H1 (cell line): ENCODE measurements at regions not wholly inside any gene's neighbourhood (a gene's known extent, or its start where the extent isn't known, plus 50 kb on each side); places are given as distances from the start of the nearest gene placed in this dataset.

Experiments
- CTCF ChIA-PET: fragments of 300-600 bp; sonication (Branson Sonifier 250); formaldehyde crosslinking; loops from one replicate; lab custom pipeline; 2021; ENCODE audit not compliant: partially characterized antibody; lab: Charles Lee
- POLR2A ChIA-PET: fragments of 300-600 bp; sonication (Branson Sonifier 250); formaldehyde crosslinking; loops from one replicate; lab custom pipeline; 2021; ENCODE audit warnings: inconsistent platforms; ENCODE audit not compliant: partially characterized antibody; lab: Charles Lee
- DNase-seq, 2 experiments: peaks; one replicate each; pipeline versions ENCODE4 v3.0.0 to v3.0.0-alpha.2; 2010 to 2022; ENCODE audit warnings: low spot score in 2 of 2, low read depth in 1 of 2, mixed read lengths in 1 of 2
- FAIRE-seq: peaks from 2 replicates; lab custom pipeline; 2011; peaks lifted over from hg19 to GRCh38; lab: Jason Lieb, UNC
- H2AFZ ChIP-seq: 2 replicates; pipeline ENCODE4 v1.8.1; 2012; ENCODE audit warnings: low read length, inconsistent platforms
- H2AK5ac ChIP-seq: 2 replicates; pipeline ENCODE4 v1.6.1; 2013; ENCODE audit warnings: low read depth, low read length
- H2BK120ac ChIP-seq: replicated peaks from 2 replicates; pipeline ENCODE3; 2013; ENCODE audit warnings: low read depth, low read length, inconsistent platforms
- H2BK12ac ChIP-seq: 2 replicates; pipeline ENCODE4 v1.6.1; 2013; ENCODE audit warnings: low read depth, low read length
- H2BK15ac ChIP-seq: 2 replicates; pipeline ENCODE4 v1.6.1; 2013; ENCODE audit warnings: low read length
- H2BK20ac ChIP-seq: 2 replicates; pipeline ENCODE4 v1.6.1; 2013; ENCODE audit warnings: low read length
- H2BK5ac ChIP-seq: 2 replicates; pipeline ENCODE4 v1.6.1; 2013; ENCODE audit warnings: low read depth, low read length
- H3K14ac ChIP-seq: 2 replicates; pipeline ENCODE4 v1.6.1; 2013; ENCODE audit warnings: inconsistent platforms; ENCODE audit not compliant: insufficient read length
- H3K18ac ChIP-seq: 2 replicates; pipeline ENCODE4 v1.6.1; 2013; ENCODE audit warnings: low read length; ENCODE audit errors: extremely low read depth
- H3K23ac ChIP-seq: 2 replicates; pipeline ENCODE4 v1.6.1; 2013; ENCODE audit warnings: inconsistent platforms; ENCODE audit not compliant: insufficient read length
- H3K23me2 ChIP-seq: 2 replicates; pipeline ENCODE4 v1.6.1; 2013; ENCODE audit warnings: low read depth, low read length
- H3K27ac ChIP-seq: 2 replicates; pipeline ENCODE4 v1.6.1; 2011; ENCODE audit warnings: low read depth, low read length, inconsistent platforms
- H3K27me3 ChIP-seq, 4 experiments: replicated peaks in 1 of 4; 1 replicate in 1 of 4; 2 replicates in 3 of 4; pipeline versions ENCODE4 v1.6.1 to v1.8.1; 2011 to 2013; ENCODE audit warnings: low read length in 3 of 4, mild to moderate bottlenecking in 3 of 4, inconsistent platforms in 2 of 4, mixed read lengths in 2 of 4, moderate library complexity in 1 of 4; ENCODE audit not compliant: control insufficient read depth in 3 of 4, insufficient read depth in 3 of 4; ENCODE audit errors: extremely low read depth in 1 of 4
- H3K36me3 ChIP-seq, 4 experiments: 2 replicates each; pipeline versions ENCODE4 v1.6.1 to v1.8.1; 2011 to 2013; ENCODE audit warnings: mild to moderate bottlenecking in 4 of 4, low read length in 3 of 4, moderate library complexity in 2 of 4, control low read depth in 1 of 4, inconsistent platforms in 1 of 4; ENCODE audit not compliant: insufficient read depth in 4 of 4, control insufficient read depth in 2 of 4
- H3K4ac ChIP-seq: replicated peaks from 2 replicates; pipeline ENCODE3; 2013; ENCODE audit warnings: low read length, low read depth, mixed read lengths, inconsistent platforms; ENCODE audit not compliant: insufficient read length
- H3K4me1 ChIP-seq, 4 experiments: replicated peaks in 1 of 4; 1 replicate in 1 of 4; 2 replicates in 3 of 4; pipeline versions ENCODE4 v1.6.1 to v1.8.1; 2011 to 2013; ENCODE audit warnings: low read length in 3 of 4, inconsistent platforms in 2 of 4, mixed read lengths in 1 of 4; ENCODE audit not compliant: insufficient read depth in 4 of 4, control insufficient read depth in 3 of 4
- H3K4me2 ChIP-seq, 2 experiments: 2 replicates each; pipeline versions ENCODE4 v1.6.1 to v1.8.1; 2011 to 2013; ENCODE audit warnings: low read depth in 2 of 2, low read length in 2 of 2, control low read depth in 1 of 2, inconsistent platforms in 1 of 2, mild to moderate bottlenecking in 1 of 2; ENCODE audit not compliant: insufficient read depth in 1 of 2
- H3K4me3 ChIP-seq, 4 experiments: fragments of 200-600, 300-600 bp in 1 of 4; sonication (generic), shearing (Covaris generic), sonication (Bioruptor Twin) in 1 of 4; 2 replicates each; pipeline versions ENCODE4 v1.5.1 to v1.8.1; 2011 to 2016; ENCODE audit warnings: low read length in 4 of 4, low read depth in 3 of 4, control low read depth in 2 of 4, inconsistent platforms in 2 of 4, mild to moderate bottlenecking in 2 of 4, mixed read lengths in 1 of 4, moderate library complexity in 1 of 4; ENCODE audit not compliant: insufficient read depth in 2 of 4; ENCODE audit errors: extremely low read depth in 1 of 4
- H3K56ac ChIP-seq: replicated peaks from 2 replicates; pipeline ENCODE3; 2013; ENCODE audit warnings: low read depth, mild to moderate bottlenecking, mixed read lengths, low read length, inconsistent platforms; ENCODE audit not compliant: insufficient read length
- H3K79me1 ChIP-seq: 2 replicates; pipeline ENCODE4 v1.6.1; 2013; ENCODE audit warnings: low read depth, low read length, control low read depth
- H3K79me2 ChIP-seq, 2 experiments: 2 replicates each; pipeline versions ENCODE4 v1.6.1 to v1.8.1; 2012 to 2013; ENCODE audit warnings: low read length in 2 of 2, mild to moderate bottlenecking in 2 of 2, inconsistent platforms in 1 of 2; ENCODE audit not compliant: insufficient read depth in 2 of 2, control insufficient read depth in 1 of 2
- H3K9ac ChIP-seq, 4 experiments: replicated peaks in 1 of 4; 1 replicate in 1 of 4; 2 replicates in 3 of 4; pipeline versions ENCODE4 v1.6.1 to v1.8.1; 2011 to 2013; ENCODE audit warnings: low read depth in 3 of 4, low read length in 3 of 4, control low read depth in 2 of 4, mild to moderate bottlenecking in 2 of 4, moderate library complexity in 2 of 4, inconsistent platforms in 1 of 4; ENCODE audit errors: extremely low read depth in 1 of 4
- H3K9me3 ChIP-seq, 2 experiments: 2 replicates each; pipeline versions ENCODE4 v1.6.1 to v1.8.1; 2012 to 2013; ENCODE audit warnings: mild to moderate bottlenecking in 2 of 2, moderate library complexity in 2 of 2, control low read depth in 1 of 2, inconsistent platforms in 1 of 2, low read depth in 1 of 2, low read length in 1 of 2, mixed read lengths in 1 of 2; ENCODE audit not compliant: insufficient read depth in 2 of 2
- H4K20me1 ChIP-seq, 2 experiments: replicated peaks in 1 of 2; 2 replicates each; pipeline versions ENCODE3 to v1.8.1; 2011 to 2013; ENCODE audit warnings: inconsistent platforms in 2 of 2, low read length in 2 of 2, mild to moderate bottlenecking in 1 of 2; ENCODE audit not compliant: insufficient read depth in 2 of 2, control insufficient read depth in 1 of 2
- H4K5ac ChIP-seq: 2 replicates; pipeline ENCODE4 v1.6.1; 2013; ENCODE audit warnings: low read length, low read depth, mixed read lengths, inconsistent platforms; ENCODE audit not compliant: insufficient read length
- H4K8ac ChIP-seq: 2 replicates; pipeline ENCODE4 v1.8.0; 2013; ENCODE audit warnings: mild to moderate bottlenecking, moderate library complexity, low read length, inconsistent platforms; ENCODE audit not compliant: insufficient read depth; ENCODE audit errors: extremely low read depth
- H4K91ac ChIP-seq: replicated peaks from 2 replicates; pipeline ENCODE3; 2013; ENCODE audit warnings: low read length, mixed read lengths, inconsistent platforms; ENCODE audit not compliant: insufficient read length
- BCL11A ChIP-seq, 2 experiments: IDR thresholded peaks; one replicate each; pipeline ENCODE4 v1.6.1; 2011; ENCODE audit warnings: low read depth in 2 of 2, low read length in 2 of 2, mild to moderate bottlenecking in 2 of 2
- SAP30 ChIP-seq: fragments of 300-600 bp; sonication (generic); IDR thresholded peaks from 2 replicates; pipeline ENCODE4 v1.7.1; 2012; ENCODE audit warnings: low read length, moderate library complexity, mild to moderate bottlenecking, inconsistent platforms; ENCODE audit not compliant: insufficient read depth, insufficient replicate concordance
- SIN3A ChIP-seq, 2 experiments: IDR thresholded peaks in 1 of 2; conservative IDR thresholded peaks in 1 of 2; 2 replicates each; pipeline ENCODE4 v1.6.1; 2011 to 2012; ENCODE audit warnings: low read length in 2 of 2, improper control_type of control experiment in 1 of 2, low read depth in 1 of 2, mild to moderate bottlenecking in 1 of 2
- TCF12 ChIP-seq: IDR thresholded peaks from 2 replicates; pipeline ENCODE4 v1.6.1; 2011; ENCODE audit warnings: low read depth, mild to moderate bottlenecking, low read length
- WGBS, 2 experiments: shearing (Covaris generic) in 1 of 2; methylation state at CpG; one replicate each; pipeline versions ENCODE4 v1.1.6 to v1.1.7; 2013 to 2015; ENCODE audit warnings: low lambda C conversion rate in 2 of 2, mixed read lengths in 2 of 2, inconsistent platforms in 1 of 2, low coverage in 1 of 2, missing lambda C conversion rate in 1 of 2; ENCODE audit not compliant: insufficient replicate concordance in 2 of 2, insufficient coverage in 1 of 2, insufficient read length in 1 of 2; ENCODE audit errors: extremely low coverage in 1 of 2, missing lambda C conversion rate in 1 of 2; 5-methylcytosine and 5-hydroxymethylcytosine counted together

- DNase-seq, result no peak
- ChIA-PET CTCF (no interaction called here), POLR2A (no interaction called here)
- FAIRE-seq, result no peak
- H2BK120ac ChIP-seq, result no peak overlapping the region
- H4K91ac ChIP-seq, result no peak overlapping the region
- H3K4me3 ChIP-seq, result no peak overlapping the region
- no peak overlapping the region for H2BK15ac ChIP-seq
- no peak overlapping the region for H3K18ac ChIP-seq
- H3K4me2 ChIP-seq, result no peak overlapping the region
- no peak overlapping the region for H3K27ac ChIP-seq
- no peak overlapping the region for H3K4ac ChIP-seq
- peaks cover 3 to 4% of the 10 kb centered on the region in 2 experiments; a peak in 1 of 4 replicates for H3K9me3 ChIP-seq
- H2AK5ac ChIP-seq, result no peak overlapping the region
- no peaks in the 10 kb centered on the region for H3K27me3 ChIP-seq
- TF ChIP-seq SIN3A (conservative IDR thresholded peaks at IDR 0.05 in 1 of 2, IDR thresholded peaks at IDR 0.05 in 1 of 2; ENCODE audit: low read depth in 1 of 2, low read length in 2 of 2) (no peak), TCF12 (no peak), SAP30 (no peak), BCL11A (IDR thresholded peaks at IDR 0.05; ENCODE audit: low read depth in 2 of 2, low read length in 2 of 2) (no peak)
- no peaks in the 10 kb centered on the region for H3K4me1 ChIP-seq
- no peak overlapping the region for H2BK20ac ChIP-seq
- no peaks in the 10 kb centered on the region for H3K23me2 ChIP-seq
- no peak overlapping the region for H4K5ac ChIP-seq
- no peak overlapping the region for H3K9ac ChIP-seq
- H3K36me3 ChIP-seq, result no peaks in the 10 kb centered on the region
- 80% methylated on average over 1 of the region's 1 CpG; no CpG with 5 or more reads in 1 of the 2 experiments for WGBS, 2 experiments
- no peak overlapping the region for H2BK12ac ChIP-seq
- no peak overlapping the region for H3K14ac ChIP-seq
- no peak overlapping the region for H3K23ac ChIP-seq
- H2BK5ac ChIP-seq, result no peak overlapping the region
- no peak overlapping the region for H3K56ac ChIP-seq
- no peaks in the 10 kb centered on the region for H3K79me1 ChIP-seq
- H4K8ac ChIP-seq, result no peak overlapping the region
- H2AFZ ChIP-seq, result no peak overlapping the region
- H4K20me1 ChIP-seq, result no peaks in the 10 kb centered on the region
- no peaks in the 10 kb centered on the region for H3K79me2 ChIP-seq
Measured at GRCh38 chr3:163576314-163576713, 1502.0 kb downstream of the SI start.
